ENCODE measurements at regions not wholly inside any gene's neighbourhood (a gene's known extent, or its start where the extent isn't known, plus 50 kb on each side); places are given as distances from the start of the nearest gene placed in this dataset.
"Not testable (repeated sequence)": the region's sequence is repeated elsewhere in the genome, so short reads cannot be mapped to it uniquely, and the experiment has no call there.

- DNase-seq, result no peak
Observed at GRCh38 chr2:239666855-239667376, 266.1 kb upstream of the HDAC4 start.

- DNase-seq, result no peak
Observed at GRCh38 chr2:239666053-239666854, 265.4 kb upstream of the HDAC4 start.

GRCh38 chr2:239664216-239664810 lies 263.5 kb upstream of the HDAC4 start:
- no peak for DNase-seq

GRCh38 chr2:239663364-239663924 lies 262.6 kb upstream of the HDAC4 start:
- DNase-seq, result no peak

GRCh38 chr2:239662413-239663120 lies 261.7 kb upstream of the HDAC4 start:
- peak; percentile 55 for DNase-seq

- DNase-seq, result no peak
Observed at GRCh38 chr2:239661334-239662312, 260.8 kb upstream of the HDAC4 start.

GRCh38 chr2:239660390-239661230 lies 259.8 kb upstream of the HDAC4 start:
- DNase-seq, result no peak

- DNase-seq, result no peak
Observed at GRCh38 chr2:239657992-239658391, 257.2 kb upstream of the HDAC4 start.

GRCh38 chr2:239657236-239657635 lies 256.4 kb upstream of the HDAC4 start:
- DNase-seq, result no peak

GRCh38 chr2:239654266-239654665 lies 253.4 kb upstream of the HDAC4 start:
- no peak for DNase-seq

- no peak for DNase-seq
Observed at GRCh38 chr2:239651859-239652258, 251.0 kb upstream of the HDAC4 start.

GRCh38 chr2:239650674-239651073 lies 249.9 kb upstream of the HDAC4 start:
- DNase-seq, result no peak

- DNase-seq, result no peak
Observed at GRCh38 chr2:239649309-239649708, 248.5 kb upstream of the HDAC4 start.

- DNase-seq, result no peak
Observed at GRCh38 chr2:239648607-239649006, 247.8 kb upstream of the HDAC4 start.

- no peak for DNase-seq
Observed at GRCh38 chr2:239647052-239647819, 246.4 kb upstream of the HDAC4 start.

GRCh38 chr2:239646184-239646583 lies 245.4 kb upstream of the HDAC4 start:
- DNase-seq, result no peak

GRCh38 chr2:239644594-239644993 lies 243.8 kb upstream of the HDAC4 start:
- DNase-seq, result not testable (repeated sequence)

- no peak for DNase-seq
Observed at GRCh38 chr2:239644011-239644410, 243.2 kb upstream of the HDAC4 start.

- DNase-seq, result no peak
Observed at GRCh38 chr2:239642406-239643004, 241.7 kb upstream of the HDAC4 start.

GRCh38 chr2:239641904-239642303 lies 241.1 kb upstream of the HDAC4 start:
- DNase-seq, result not testable (repeated sequence)

Measured in retina (tissue), 1 donor.